GM12878 (cell line): ENCODE measurements at regions not wholly inside any gene's neighbourhood (a gene's known extent, or its start where the extent isn't known, plus 50 kb on each side); places are given as distances from the start of the nearest gene placed in this dataset.

ENCODE experiments used
- ATF2 ChIP-seq: IDR thresholded peaks from 2 replicates; pipeline ENCODE4 v1.6.1; 2012; ENCODE audit warnings: low read length, inconsistent platforms
- BCL3 ChIP-seq: IDR thresholded peaks from 2 replicates; pipeline ENCODE4 v1.6.1; 2011; ENCODE audit warnings: borderline replicate concordance, low read depth, mild to moderate bottlenecking, moderate library complexity, low read length; ENCODE audit not compliant: insufficient read depth, poor library complexity, severe bottlenecking
- CREB1 ChIP-seq: IDR thresholded peaks from 2 replicates; pipeline ENCODE4 v1.6.1; 2012; ENCODE audit warnings: low read depth, mild to moderate bottlenecking, inconsistent platforms
- DPF2 ChIP-seq: fragments of 450-650 bp; IDR thresholded peaks from 2 replicates; pipeline ENCODE4 v1.6.1; 2017; ENCODE audit warnings: mild to moderate bottlenecking
- E2F4 ChIP-seq: IDR thresholded peaks from 2 replicates; pipeline ENCODE4 v1.6.1; 2012; ENCODE audit warnings: low read depth, low read length, improper control_type of control experiment
- IKZF1 ChIP-seq: fragments of 450-650 bp; conservative IDR thresholded peaks from 2 replicates; pipeline ENCODE4 v1.6.1; 2017; ENCODE audit warnings: antibody characterized with exemption, mild to moderate bottlenecking
- KLF5 ChIP-seq: fragments of 450-650 bp; IDR thresholded peaks from 2 replicates; pipeline ENCODE4 v1.6.1; 2014; ENCODE audit warnings: mild to moderate bottlenecking; ENCODE audit not compliant: partially characterized antibody
- MTA3 ChIP-seq: IDR thresholded peaks from 2 replicates; pipeline ENCODE4 v1.6.1; 2012; ENCODE audit warnings: low read length, inconsistent platforms, borderline replicate concordance
- MYB ChIP-seq: fragments of 150-350 bp; IDR thresholded peaks from 2 replicates; pipeline ENCODE4 v1.6.1; 2014; ENCODE audit warnings: mild to moderate bottlenecking, low read depth, low read length, borderline replicate concordance
- NFYB ChIP-seq: IDR thresholded peaks from 2 replicates; pipeline ENCODE4 v1.6.1; 2011; ENCODE audit warnings: low read depth, mild to moderate bottlenecking, low read length, improper control_type of control experiment, moderate library complexity; ENCODE audit not compliant: insufficient read depth
- NR2C2 ChIP-seq: IDR thresholded peaks from 2 replicates; pipeline ENCODE4 v1.6.1; 2011; ENCODE audit warnings: borderline replicate concordance, low read depth; ENCODE audit not compliant: control insufficient read depth, insufficient read length
- PAX5 ChIP-seq: IDR thresholded peaks from 2 replicates; pipeline ENCODE4 v1.6.1; 2011; ENCODE audit warnings: low read depth, low read length, borderline replicate concordance
- POLR2A ChIP-seq: IDR thresholded peaks from 2 replicates; pipeline ENCODE4 v1.6.1; 2011; ENCODE audit warnings: low read depth, mild to moderate bottlenecking, low read length
- POU2F2 ChIP-seq: IDR thresholded peaks from 3 replicates; pipeline ENCODE4 v1.6.1; 2011; ENCODE audit warnings: low read depth, mild to moderate bottlenecking, low read length, borderline replicate concordance
- RAD51 ChIP-seq: fragments of 450-650 bp; IDR thresholded peaks from 2 replicates; pipeline ENCODE4 v1.6.1; 2016; ENCODE audit warnings: moderate library complexity, mild to moderate bottlenecking, inconsistent platforms
- RFX5 ChIP-seq: IDR thresholded peaks from 2 replicates; pipeline ENCODE4 v1.6.1; 2011; ENCODE audit warnings: low read depth, low read length, improper control_type of control experiment
- SIN3A ChIP-seq: IDR thresholded peaks from 2 replicates; pipeline ENCODE4 v1.6.1; 2012; ENCODE audit warnings: low read depth, low read length, improper control_type of control experiment
- SREBF1 ChIP-seq: IDR thresholded peaks from 2 replicates; pipeline ENCODE4 v1.6.1; 2012; ENCODE audit warnings: mild to moderate bottlenecking, low read length
- SREBF2 ChIP-seq: IDR thresholded peaks from 2 replicates; pipeline ENCODE4 v1.6.1; 2012; ENCODE audit warnings: mild to moderate bottlenecking, low read length
- ZNF274 ChIP-seq: IDR thresholded peaks from one replicate; pipeline ENCODE4 v1.8.0; 2011; ENCODE audit not compliant: insufficient read length, insufficient read depth
- TF ChIP-seq, protein P1 (sequence below), 3 experiments: IDR thresholded peaks in 2 of 3; conservative IDR thresholded peaks in 1 of 3; 2 replicates each; pipeline ENCODE4 v1.5.1; 2011; ENCODE audit warnings: low read depth in 3 of 3, low read length in 3 of 3, mild to moderate bottlenecking in 3 of 3, control low read depth in 2 of 3, moderate library complexity in 2 of 3, inconsistent platforms in 1 of 3, mixed read lengths in 1 of 3; ENCODE audit not compliant: control insufficient read depth in 2 of 3, insufficient read depth in 1 of 3; ENCODE audit errors: extremely low read depth in 1 of 3
- TF ChIP-seq, protein P2 (sequence below): IDR thresholded peaks from 2 replicates; pipeline ENCODE4 v1.6.1; 2011; ENCODE audit warnings: low read depth, mild to moderate bottlenecking, low read length, moderate library complexity, borderline replicate concordance; ENCODE audit errors: extremely low read depth
- TF ChIP-seq, protein P3 (sequence below): IDR thresholded peaks from 2 replicates; pipeline ENCODE4 v1.6.1; 2012; ENCODE audit warnings: low read depth, low read length, improper control_type of control experiment

- TF ChIP-seq, protein P1, sequence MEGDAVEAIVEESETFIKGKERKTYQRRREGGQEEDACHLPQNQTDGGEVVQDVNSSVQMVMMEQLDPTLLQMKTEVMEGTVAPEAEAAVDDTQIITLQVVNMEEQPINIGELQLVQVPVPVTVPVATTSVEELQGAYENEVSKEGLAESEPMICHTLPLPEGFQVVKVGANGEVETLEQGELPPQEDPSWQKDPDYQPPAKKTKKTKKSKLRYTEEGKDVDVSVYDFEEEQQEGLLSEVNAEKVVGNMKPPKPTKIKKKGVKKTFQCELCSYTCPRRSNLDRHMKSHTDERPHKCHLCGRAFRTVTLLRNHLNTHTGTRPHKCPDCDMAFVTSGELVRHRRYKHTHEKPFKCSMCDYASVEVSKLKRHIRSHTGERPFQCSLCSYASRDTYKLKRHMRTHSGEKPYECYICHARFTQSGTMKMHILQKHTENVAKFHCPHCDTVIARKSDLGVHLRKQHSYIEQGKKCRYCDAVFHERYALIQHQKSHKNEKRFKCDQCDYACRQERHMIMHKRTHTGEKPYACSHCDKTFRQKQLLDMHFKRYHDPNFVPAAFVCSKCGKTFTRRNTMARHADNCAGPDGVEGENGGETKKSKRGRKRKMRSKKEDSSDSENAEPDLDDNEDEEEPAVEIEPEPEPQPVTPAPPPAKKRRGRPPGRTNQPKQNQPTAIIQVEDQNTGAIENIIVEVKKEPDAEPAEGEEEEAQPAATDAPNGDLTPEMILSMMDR (IDR thresholded peaks at IDR 0.05 in 2 of 3, conservative IDR thresholded peaks at IDR 0.05 in 1 of 3; ENCODE audit: control insufficient read depth in 2 of 3, extremely low read depth in 1 of 3, insufficient read depth in 1 of 3, low read depth in 3 of 3, low read length in 3 of 3), result peak; percentile 81 to 94 (median 92)
- no peak for TF ChIP-seq RFX5
- peak; percentile 89 for TF ChIP-seq CREB1
- TF ChIP-seq, protein P2, sequence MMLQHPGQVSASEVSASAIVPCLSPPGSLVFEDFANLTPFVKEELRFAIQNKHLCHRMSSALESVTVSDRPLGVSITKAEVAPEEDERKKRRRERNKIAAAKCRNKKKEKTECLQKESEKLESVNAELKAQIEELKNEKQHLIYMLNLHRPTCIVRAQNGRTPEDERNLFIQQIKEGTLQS, result peak; percentile 88
- TF ChIP-seq, protein P3, sequence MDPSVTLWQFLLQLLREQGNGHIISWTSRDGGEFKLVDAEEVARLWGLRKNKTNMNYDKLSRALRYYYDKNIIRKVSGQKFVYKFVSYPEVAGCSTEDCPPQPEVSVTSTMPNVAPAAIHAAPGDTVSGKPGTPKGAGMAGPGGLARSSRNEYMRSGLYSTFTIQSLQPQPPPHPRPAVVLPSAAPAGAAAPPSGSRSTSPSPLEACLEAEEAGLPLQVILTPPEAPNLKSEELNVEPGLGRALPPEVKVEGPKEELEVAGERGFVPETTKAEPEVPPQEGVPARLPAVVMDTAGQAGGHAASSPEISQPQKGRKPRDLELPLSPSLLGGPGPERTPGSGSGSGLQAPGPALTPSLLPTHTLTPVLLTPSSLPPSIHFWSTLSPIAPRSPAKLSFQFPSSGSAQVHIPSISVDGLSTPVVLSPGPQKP, result no peak; the same call in 1 of the 2 replicates
- TF ChIP-seq KLF5, result peak; percentile 71
- TF ChIP-seq NFYB, result no peak
- TF ChIP-seq RAD51, result peak; percentile 78; the same call in 1 of the 2 replicates
- TF ChIP-seq SREBF2, result no peak
- 0 out of 2 replicates have a peak, but pooled peaks have one; percentile 18 for TF ChIP-seq MYB
- no peak for TF ChIP-seq NR2C2
- TF ChIP-seq SREBF1, result no peak
- peak; percentile 48 for TF ChIP-seq SIN3A
- 0 out of 2 replicates have a peak, but pooled peaks have one; percentile 41 for TF ChIP-seq PAX5
- TF ChIP-seq BCL3, result no peak
- no peak for TF ChIP-seq E2F4
- TF ChIP-seq DPF2, result 0 out of 2 replicates have a peak, but pooled peaks have one; percentile 55
- TF ChIP-seq POLR2A, result peak; percentile 27
- TF ChIP-seq MTA3, result no peak
- 0 out of 3 replicates have a peak, but pooled peaks have one; percentile 54 for TF ChIP-seq POU2F2
- no peak for TF ChIP-seq ZNF274
- TF ChIP-seq IKZF1, result peak; percentile 85
- no peak for TF ChIP-seq ATF2
Observed at GRCh38 chr13:21297914-21298831, 121.7 kb downstream of the MRPL57 start (continued).
